ENCODE measurements at regions not wholly inside any gene's neighbourhood (a gene's known extent, or its start where the extent isn't known, plus 50 kb on each side); places are given as distances from the start of the nearest gene placed in this dataset.
"Not testable (repeated sequence)": the region's sequence is repeated elsewhere in the genome, so short reads cannot be mapped to it uniquely, and the experiment has no call there.

GRCh38 chr22:27105142-27106025 is 448.0 kb downstream of the MIAT start:
- no peak for DNase-seq

- DNase-seq, result no peak
These were observed 449.6 kb downstream of the MIAT start for GRCh38 chr22:27106985-27107384.

- DNase-seq, result no peak
These were observed 450.0 kb downstream of the MIAT start for GRCh38 chr22:27107386-27107785.

- DNase-seq, result no peak
These were observed 450.4 kb downstream of the MIAT start for GRCh38 chr22:27107824-27108223.

- DNase-seq, result no peak
These were observed 451.2 kb downstream of the MIAT start for GRCh38 chr22:27108425-27109114.

- not testable (repeated sequence) for DNase-seq
These were observed 452.0 kb downstream of the MIAT start for GRCh38 chr22:27109406-27109805.

- DNase-seq, result no peak
These were observed 453.5 kb downstream of the MIAT start for GRCh38 chr22:27110665-27111451.

- no peak for DNase-seq
These were observed 454.6 kb downstream of the MIAT start for GRCh38 chr22:27111796-27112672.

- DNase-seq, result peak; percentile 28
These were observed 455.8 kb downstream of the MIAT start for GRCh38 chr22:27113211-27113635.

- DNase-seq, result no peak
These were observed 456.3 kb downstream of the MIAT start for GRCh38 chr22:27113641-27114040.

- DNase-seq, result no peak
These were observed 456.8 kb downstream of the MIAT start for GRCh38 chr22:27114186-27114585.

- DNase-seq, result no peak
These were observed 458.0 kb downstream of the MIAT start for GRCh38 chr22:27115410-27115809.

GRCh38 chr22:27115816-27116256 is 458.4 kb downstream of the MIAT start:
- DNase-seq, result no peak

GRCh38 chr22:27116312-27117086 is 459.1 kb downstream of the MIAT start:
- DNase-seq, result no peak

GRCh38 chr22:27120036-27120435 is 462.6 kb downstream of the MIAT start:
- DNase-seq, result no peak

GRCh38 chr22:27122574-27122973 is 465.2 kb downstream of the MIAT start:
- no peak for DNase-seq

GRCh38 chr22:27123880-27124279 is 466.5 kb downstream of the MIAT start:
- no peak for DNase-seq

GRCh38 chr22:27124351-27124966 is 467.1 kb downstream of the MIAT start:
- DNase-seq, result no peak

- DNase-seq, result no peak
These were observed 468.2 kb downstream of the MIAT start for GRCh38 chr22:27125539-27125938.

- no peak for DNase-seq
These were observed 470.5 kb downstream of the MIAT start for GRCh38 chr22:27127911-27128310.

Data from activated CD4-positive, alpha-beta T cell treated with anti-CD3 and anti-CD28 coated beads for 48 hours (primary cell).